K562 (cell line): ENCODE measurements at regions not wholly inside any gene's neighbourhood (a gene's known extent, or its start where the extent isn't known, plus 50 kb on each side); places are given as distances from the start of the nearest gene placed in this dataset.

ENCODE experiments used
- ATAC-seq: fragments of 200-7000 bp; cut with Tn5 transposase; 3 replicates; pipeline ENCODE4 v1.9.1; 2020; ENCODE audit warnings: moderate library complexity
- BruUV-seq: library from RNA; stranded (reverse); fragments of 400-500 nt; replicated peaks from 2 replicates; lab custom pipeline; 2021; lab: Mats Ljungman, UMichigan
- CTCF ChIA-PET: fragments of 300-600 bp; formaldehyde crosslinking; extraction: SDS; loops from one replicate; lab custom pipeline; 2021; ENCODE audit warnings: low intra/inter-chr PET ratio; lab: Yijun Ruan, JAX
- POLR2A ChIA-PET: fragments of 300-600, 350-650 bp; sonication (Branson Sonifier 250); formaldehyde crosslinking; extraction: SDS; loops from one replicate; lab custom pipeline; 2021; ENCODE audit warnings: antibody characterized with exemption, inconsistent platforms; lab: Yijun Ruan, JAX
- DNase-seq, 4 experiments: peaks; one replicate each; pipeline versions ENCODE4 v3.0.0 to v3.0.0-alpha.2; 2011 to 2018; ENCODE audit warnings: low spot score in 3 of 4, mixed read lengths in 3 of 4; ENCODE audit errors: extremely low read depth in 1 of 4
- FAIRE-seq: peaks from 2 replicates; lab custom pipeline; 2011; peaks lifted over from hg19 to GRCh38; lab: Jason Lieb, UNC
- H2AFZ ChIP-seq: 2 replicates; pipeline ENCODE4 v1.6.0; 2011; ENCODE audit warnings: low read depth, low read length, control low read depth, inconsistent platforms
- H3K27ac ChIP-seq: fragments of 200-600 bp; 3 replicates; pipeline ENCODE4 v1.8.0; 2011; ENCODE audit warnings: low read depth, mild to moderate bottlenecking, control low read depth, inconsistent platforms, low read length, moderate library complexity, mixed read lengths; ENCODE audit errors: extremely low read depth
- H3K27me3 ChIP-seq, 2 experiments: fragments of 300-600 bp in 1 of 2; 2 replicates in 1 of 2; 3 replicates in 1 of 2; pipeline versions ENCODE4 v1.6.0 to v1.8.0; 2011; ENCODE audit warnings: inconsistent platforms in 2 of 2, low read length in 2 of 2, mild to moderate bottlenecking in 1 of 2, mixed read lengths in 1 of 2, moderate library complexity in 1 of 2; ENCODE audit not compliant: control insufficient read depth in 2 of 2, insufficient read depth in 2 of 2
- H3K36me3 ChIP-seq: fragments of 300-600 bp; 3 replicates; pipeline ENCODE4 v1.8.0; 2011; ENCODE audit warnings: mild to moderate bottlenecking, low read length, inconsistent platforms; ENCODE audit not compliant: control insufficient read depth, insufficient read depth
- H3K4me1 ChIP-seq, 2 experiments: fragments of 200-600 bp in 1 of 2; replicated peaks in 1 of 2; 2 replicates in 1 of 2; 3 replicates in 1 of 2; pipeline versions ENCODE4 v1.5.1 to v1.8.0; 2011; ENCODE audit warnings: inconsistent platforms in 2 of 2, low read length in 2 of 2, mild to moderate bottlenecking in 1 of 2, mixed read lengths in 1 of 2, moderate library complexity in 1 of 2; ENCODE audit not compliant: control insufficient read depth in 2 of 2, insufficient read depth in 2 of 2
- H3K4me2 ChIP-seq: 2 replicates; pipeline ENCODE4 v1.6.1; 2011; ENCODE audit warnings: low read length, control low read depth, inconsistent platforms, mixed read lengths; ENCODE audit not compliant: insufficient read depth
- H3K4me3 ChIP-seq: fragments of 200-600 bp; sonication (generic), shearing (Covaris generic); 2 replicates; pipeline ENCODE4 v1.5.1; 2016; ENCODE audit warnings: control low read depth, inconsistent platforms
- H3K79me2 ChIP-seq: fragments of 200-600 bp; 3 replicates; pipeline ENCODE4 v1.8.0; 2011; ENCODE audit warnings: low read length, inconsistent platforms; ENCODE audit not compliant: control insufficient read depth, insufficient read depth
- H3K9ac ChIP-seq, 2 experiments: 2 replicates each; pipeline versions ENCODE4 v1.6.0 to v1.6.1; 2011; ENCODE audit warnings: low read depth in 2 of 2, low read length in 2 of 2, control low read depth in 1 of 2, inconsistent platforms in 1 of 2, mild to moderate bottlenecking in 1 of 2, mixed read lengths in 1 of 2; ENCODE audit not compliant: insufficient read depth in 1 of 2
- H3K9me1 ChIP-seq: one replicate; pipeline ENCODE4 v1.6.0; 2011; ENCODE audit warnings: inconsistent platforms, mild to moderate bottlenecking, low read length, moderate library complexity; ENCODE audit not compliant: control insufficient read depth, insufficient read depth
- H3K9me3 ChIP-seq: replicated peaks from 2 replicates; pipeline ENCODE4 v1.5.1; 2011; ENCODE audit warnings: low read depth, low read length, inconsistent platforms; ENCODE audit not compliant: control insufficient read depth, insufficient read depth
- H4K20me1 ChIP-seq: replicated peaks from 2 replicates; pipeline ENCODE4 v1.6.1; 2011; ENCODE audit warnings: low read length, inconsistent platforms, mixed read lengths; ENCODE audit not compliant: control insufficient read depth, insufficient read depth
- FOXK2 ChIP-seq, 2 experiments: fragments of 450-650 bp; IDR thresholded peaks in 1 of 2; conservative IDR thresholded peaks in 1 of 2; 2 replicates each; pipeline ENCODE4 v1.6.1; 2016; ENCODE audit warnings: low read depth in 2 of 2, mild to moderate bottlenecking in 1 of 2
- HMG20A ChIP-seq: fragments of 450-650 bp; formaldehyde crosslinking; conservative IDR thresholded peaks from 2 replicates; pipeline ENCODE4 v1.4.0; 2020; ENCODE audit warnings: mild to moderate bottlenecking, mixed read lengths
- KLF1 ChIP-seq: fragments of 450-650 bp; IDR thresholded peaks from 2 replicates; pipeline ENCODE4 v1.6.1; 2016; ENCODE audit warnings: missing genetic modification characterization, missing compliant biosample characterization
- MCM3 ChIP-seq: fragments of 450-650 bp; IDR thresholded peaks from 2 replicates; pipeline ENCODE4 v1.6.1; 2016
- NR3C1 ChIP-seq: sonication (generic); formaldehyde crosslinking; IDR thresholded peaks from 2 replicates; pipeline ENCODE4 v1.8.1; 2022; ENCODE audit warnings: missing genetic modification reagents
- PHF21A ChIP-seq: fragments of 450-650 bp; IDR thresholded peaks from 2 replicates; pipeline ENCODE4 v1.6.1; 2017; ENCODE audit warnings: low read depth, borderline replicate concordance
- PRMT5 ChIP-seq: sonication (generic); formaldehyde crosslinking; IDR thresholded peaks from 2 replicates; pipeline ENCODE4 v1.5.0; 2020; ENCODE audit warnings: missing genetic modification reagents
- RBM17 ChIP-seq: fragments of 200-400 bp; formaldehyde crosslinking; IDR thresholded peaks from 2 replicates; pipeline ENCODE4 v1.6.1; 2017; ENCODE audit warnings: low read depth, mild to moderate bottlenecking, low read length, borderline replicate concordance
- ZFPM2 ChIP-seq: fragments of 250-450 bp; sonication (Bioruptor Pico); IDR thresholded peaks from 2 replicates; pipeline ENCODE4 v1.5.1; 2022; ENCODE audit warnings: mild to moderate bottlenecking
- ZNF444 ChIP-seq: fragments of 250-450 bp; sonication (Bioruptor Pico); IDR thresholded peaks from 2 replicates; pipeline ENCODE4 v1.4.0; 2020; ENCODE audit warnings: mild to moderate bottlenecking, moderate library complexity
- WGBS: fragments of 100-300 bp; shearing (Covaris generic); methylation state at CpG from one replicate; pipeline ENCODE4 v1.1.6; 2016; ENCODE audit warnings: low coverage, mixed read lengths; ENCODE audit not compliant: insufficient coverage; ENCODE audit errors: missing lambda C conversion rate; 5-methylcytosine and 5-hydroxymethylcytosine counted together
- in situ Hi-C: fragments of 300-500 bp; cut with MboI; formaldehyde crosslinking; loops from 4 replicates; pipeline ENCODE4 v1.15.0; 2018; ENCODE audit warnings: inconsistent platforms, mixed read lengths
- intact Hi-C: fragments of 100-400 bp; cut with micrococcal nuclease; formaldehyde crosslinking; loops from 2 replicates; pipeline ENCODE4 v1.14.2; 2022
- TF ChIP-seq, protein P1 (sequence below): sonication (generic); formaldehyde crosslinking; IDR thresholded peaks from 2 replicates; pipeline ENCODE4 v1.8.0; 2022; ENCODE audit warnings: mild to moderate bottlenecking, missing genetic modification reagents
- TF ChIP-seq, protein P2 (sequence below): fragments of 450-650 bp; formaldehyde crosslinking; IDR thresholded peaks from 2 replicates; pipeline ENCODE4 v1.4.0; 2020; ENCODE audit warnings: mild to moderate bottlenecking

DNA sequence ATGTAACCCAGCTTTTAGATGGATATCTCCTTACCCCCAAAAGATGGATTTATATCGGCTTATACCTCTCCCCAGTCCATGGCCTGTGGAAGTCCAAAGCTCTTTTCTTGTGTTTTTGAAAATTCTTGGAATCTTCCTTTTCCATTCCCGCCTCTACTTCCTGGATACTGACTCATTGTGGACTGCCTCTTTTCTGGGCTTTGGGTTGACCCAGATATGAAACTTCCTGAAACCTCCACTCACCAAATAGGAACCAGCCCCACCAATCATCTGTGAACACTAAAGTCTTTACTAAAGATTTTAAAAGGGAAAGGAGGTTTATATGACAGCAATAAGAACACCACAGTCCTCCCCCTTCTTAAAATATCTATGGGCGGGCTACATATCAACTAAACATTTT, 163.4 kb upstream of the SYN3 start:
- intact Hi-C loops = no loop called here
- H3K4me2 ChIP-seq = no peak overlapping the region
- H4K20me1 ChIP-seq = no peaks in the 10 kb centered on the region
- no peak overlapping the region for H3K27ac ChIP-seq
- H3K9ac ChIP-seq = no peak overlapping the region
- 0% methylated on average over 2 of the region's 3 CpGs for WGBS
- no peak overlapping the region for H2AFZ ChIP-seq
- CTCF ChIA-PET = no interaction called here
- BruUV-seq = no TSS peak
- ATAC-seq (no peak), FAIRE-seq (no peak)
- no peak for TF ChIP-seq NR3C1 (CRISPR knock-in tag)
- TF ChIP-seq, all 486 proteins: peak for 0
- Histone ChIP-seq H3K9me3 (no peaks in the 10 kb centered on the region), H3K9me1 (no peaks in the 10 kb centered on the region), H3K79me2 (no peaks in the 10 kb centered on the region), H3K27me3 (no peaks in the 10 kb centered on the region), H3K36me3 (no peaks in the 10 kb centered on the region), H3K4me1 (no peaks in the 10 kb centered on the region), H3K4me3 (no peak overlapping the region)
- no peak for DNase-seq
- POLR2A ChIA-PET = no interaction called here
- in situ Hi-C loops = loop anchor here (25.0 kb wide), 1 partner anchor 684 kb away; no protein-coding TSS in a partner anchor

DNA sequence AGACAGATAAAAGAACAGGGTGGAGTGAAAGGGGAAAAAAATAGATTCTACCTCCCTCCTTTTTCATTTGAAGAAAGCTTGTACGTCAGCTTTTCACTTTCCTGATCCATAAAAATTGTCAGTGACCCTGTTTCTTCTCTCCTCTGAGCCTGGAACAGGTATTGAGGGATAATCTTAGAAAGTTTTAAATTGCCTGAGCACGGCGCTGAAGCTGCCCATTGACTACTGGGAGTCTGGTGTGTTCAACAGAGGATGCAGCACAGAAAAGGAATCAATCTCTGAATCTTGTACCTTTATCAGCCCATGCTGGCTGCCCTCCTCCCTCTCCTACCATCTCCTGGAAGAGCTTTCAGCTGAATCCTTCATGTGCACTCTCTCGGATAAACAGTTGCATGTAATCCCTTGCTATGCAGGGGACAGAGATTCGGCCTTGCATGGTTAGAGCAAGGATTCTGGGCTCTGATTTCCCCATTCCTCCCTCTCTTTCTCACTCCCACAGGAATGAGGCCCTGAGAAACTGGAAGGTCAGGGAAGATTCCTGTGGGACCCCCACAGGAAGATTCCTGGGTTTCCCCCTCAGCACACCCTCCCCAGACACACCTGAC, 162.4 kb upstream of the SYN3 start:
- BruUV-seq = no TSS peak
- Histone ChIP-seq H3K4me1 (no peaks in the 10 kb centered on the region), H3K4me3 (no peak overlapping the region), H3K79me2 (no peaks in the 10 kb centered on the region), H3K4me2 (no peak overlapping the region), H4K20me1 (no peaks in the 10 kb centered on the region), H3K27ac (no peak overlapping the region), H3K9me1 (no peaks in the 10 kb centered on the region), H3K36me3 (no peaks in the 10 kb centered on the region), H3K9ac (no peak overlapping the region), H2AFZ (no peak overlapping the region), H3K9me3 (no peaks in the 10 kb centered on the region), H3K27me3 (no peaks in the 10 kb centered on the region)
- in situ Hi-C loops (loop anchor here (25.0 kb wide), 1 partner anchor 683 kb away; no protein-coding TSS in a partner anchor), intact Hi-C loops (no loop called here)
- POLR2A ChIA-PET = no interaction called here
- FAIRE-seq (no peak), DNase-seq (no peak), ATAC-seq (no peak)
- CTCF ChIA-PET = no interaction called here
- 0% methylated on average over 2 of the region's 5 CpGs for WGBS
- TF ChIP-seq, protein P1, sequence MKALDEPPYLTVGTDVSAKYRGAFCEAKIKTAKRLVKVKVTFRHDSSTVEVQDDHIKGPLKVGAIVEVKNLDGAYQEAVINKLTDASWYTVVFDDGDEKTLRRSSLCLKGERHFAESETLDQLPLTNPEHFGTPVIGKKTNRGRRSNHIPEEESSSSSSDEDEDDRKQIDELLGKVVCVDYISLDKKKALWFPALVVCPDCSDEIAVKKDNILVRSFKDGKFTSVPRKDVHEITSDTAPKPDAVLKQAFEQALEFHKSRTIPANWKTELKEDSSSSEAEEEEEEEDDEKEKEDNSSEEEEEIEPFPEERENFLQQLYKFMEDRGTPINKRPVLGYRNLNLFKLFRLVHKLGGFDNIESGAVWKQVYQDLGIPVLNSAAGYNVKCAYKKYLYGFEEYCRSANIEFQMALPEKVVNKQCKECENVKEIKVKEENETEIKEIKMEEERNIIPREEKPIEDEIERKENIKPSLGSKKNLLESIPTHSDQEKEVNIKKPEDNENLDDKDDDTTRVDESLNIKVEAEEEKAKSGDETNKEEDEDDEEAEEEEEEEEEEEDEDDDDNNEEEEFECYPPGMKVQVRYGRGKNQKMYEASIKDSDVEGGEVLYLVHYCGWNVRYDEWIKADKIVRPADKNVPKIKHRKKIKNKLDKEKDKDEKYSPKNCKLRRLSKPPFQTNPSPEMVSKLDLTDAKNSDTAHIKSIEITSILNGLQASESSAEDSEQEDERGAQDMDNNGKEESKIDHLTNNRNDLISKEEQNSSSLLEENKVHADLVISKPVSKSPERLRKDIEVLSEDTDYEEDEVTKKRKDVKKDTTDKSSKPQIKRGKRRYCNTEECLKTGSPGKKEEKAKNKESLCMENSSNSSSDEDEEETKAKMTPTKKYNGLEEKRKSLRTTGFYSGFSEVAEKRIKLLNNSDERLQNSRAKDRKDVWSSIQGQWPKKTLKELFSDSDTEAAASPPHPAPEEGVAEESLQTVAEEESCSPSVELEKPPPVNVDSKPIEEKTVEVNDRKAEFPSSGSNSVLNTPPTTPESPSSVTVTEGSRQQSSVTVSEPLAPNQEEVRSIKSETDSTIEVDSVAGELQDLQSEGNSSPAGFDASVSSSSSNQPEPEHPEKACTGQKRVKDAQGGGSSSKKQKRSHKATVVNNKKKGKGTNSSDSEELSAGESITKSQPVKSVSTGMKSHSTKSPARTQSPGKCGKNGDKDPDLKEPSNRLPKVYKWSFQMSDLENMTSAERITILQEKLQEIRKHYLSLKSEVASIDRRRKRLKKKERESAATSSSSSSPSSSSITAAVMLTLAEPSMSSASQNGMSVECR = no peak
- TF ChIP-seq FOXK2 (conservative IDR thresholded peaks at IDR 0.05 in 1 of 2, IDR thresholded peaks at IDR 0.05 in 1 of 2; ENCODE audit: low read depth in 2 of 2) (no peak), ZFPM2 (CRISPR knock-in tag) (no peak), PRMT5 (CRISPR knock-in tag) (no peak), ZNF444 (CRISPR knock-in tag) (no peak), HMG20A (no peak), PHF21A (no peak), RBM17 (no peak), MCM3 (no peak), KLF1 (no peak)
- TF ChIP-seq, protein P2, sequence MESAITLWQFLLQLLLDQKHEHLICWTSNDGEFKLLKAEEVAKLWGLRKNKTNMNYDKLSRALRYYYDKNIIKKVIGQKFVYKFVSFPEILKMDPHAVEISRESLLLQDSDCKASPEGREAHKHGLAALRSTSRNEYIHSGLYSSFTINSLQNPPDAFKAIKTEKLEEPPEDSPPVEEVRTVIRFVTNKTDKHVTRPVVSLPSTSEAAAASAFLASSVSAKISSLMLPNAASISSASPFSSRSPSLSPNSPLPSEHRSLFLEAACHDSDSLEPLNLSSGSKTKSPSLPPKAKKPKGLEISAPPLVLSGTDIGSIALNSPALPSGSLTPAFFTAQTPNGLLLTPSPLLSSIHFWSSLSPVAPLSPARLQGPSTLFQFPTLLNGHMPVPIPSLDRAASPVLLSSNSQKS (CRISPR knock-in tag) = no peak
